Activated CD8-positive, alpha-beta T cell treated with anti-CD3 and anti-CD28 coated beads for 36 hours (primary cell): ENCODE measurements at regions not wholly inside any gene's neighbourhood (a gene's known extent, or its start where the extent isn't known, plus 50 kb on each side); places are given as distances from the start of the nearest gene placed in this dataset.

Source experiments
- ATAC-seq: fragments of 200-7000 bp; cut with Tn5 transposase; one replicate; pipeline ENCODE4 v1.10.0; 2021; ENCODE audit warnings: mild to moderate bottlenecking, moderate library complexity
- CTCF ChIA-PET: fragments of 350-600 bp; sonication (Branson Sonifier 250); formaldehyde crosslinking; loops from one replicate; lab custom pipeline; 2021; ENCODE audit warnings: antibody characterized with exemption; lab: Charles Lee
- POLR2A ChIA-PET: fragments of 350-600 bp; sonication (Branson Sonifier 250); formaldehyde crosslinking; loops from one replicate; lab custom pipeline; 2021; ENCODE audit warnings: antibody characterized with exemption; lab: Charles Lee
- DNase-seq: peaks from one replicate; pipeline ENCODE4 v3.0.0-alpha.2; 2020
- H3K27ac Mint-ChIP-seq: one replicate; pipeline ENCODE4 v1.8.0; 2021; ENCODE audit warnings: mild to moderate bottlenecking, mixed read lengths
- H3K27me3 Mint-ChIP-seq: one replicate; pipeline ENCODE4 v1.8.0; 2021; ENCODE audit warnings: mixed read lengths
- H3K36me3 Mint-ChIP-seq: one replicate; pipeline ENCODE4 v1.8.0; 2021; ENCODE audit warnings: low read depth, mixed read lengths
- H3K4me1 Mint-ChIP-seq: one replicate; pipeline ENCODE4 v1.8.0; 2021; ENCODE audit warnings: low read depth, mixed read lengths
- H3K4me3 Mint-ChIP-seq: one replicate; pipeline ENCODE4 v1.8.0; 2021; ENCODE audit warnings: mild to moderate bottlenecking, moderate library complexity, mixed read lengths
- H3K9me3 Mint-ChIP-seq: one replicate; pipeline ENCODE4 v1.8.0; 2021; ENCODE audit warnings: mixed read lengths
- intact Hi-C: fragments of 100-400 bp; cut with micrococcal nuclease; formaldehyde crosslinking; loops from one replicate; pipeline ENCODE4 v1.10.0; 2022
- TF ChIP-seq, protein P1 (sequence below): fragments of 200-600 bp; IDR thresholded peaks from one replicate; pipeline ENCODE4 v1.8.0; 2022; ENCODE audit warnings: antibody characterized with exemption, mild to moderate bottlenecking

DNA sequence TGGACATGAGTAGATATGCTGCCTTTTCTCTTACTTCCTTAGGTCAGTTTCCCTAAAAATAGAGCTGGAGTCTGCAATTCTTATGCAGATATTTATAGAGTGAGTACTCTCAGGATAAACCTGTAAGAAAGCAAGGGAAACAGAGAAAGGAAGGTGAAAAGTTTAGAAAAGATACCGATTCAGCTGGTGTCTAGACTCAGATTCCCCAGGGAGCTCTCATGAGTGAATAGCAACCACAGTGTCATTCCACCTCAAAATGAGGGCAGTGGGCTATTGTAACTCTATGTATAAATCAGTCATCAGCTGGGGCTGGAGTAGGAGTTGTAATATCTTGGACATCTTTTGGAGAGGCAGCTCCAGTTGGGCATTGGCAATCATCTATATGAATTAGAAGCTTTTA lies 1485.1 kb upstream of the TMEFF2 start:
- ChIA-PET CTCF (no interaction called here), POLR2A (no interaction called here)
- TF ChIP-seq, protein P1, sequence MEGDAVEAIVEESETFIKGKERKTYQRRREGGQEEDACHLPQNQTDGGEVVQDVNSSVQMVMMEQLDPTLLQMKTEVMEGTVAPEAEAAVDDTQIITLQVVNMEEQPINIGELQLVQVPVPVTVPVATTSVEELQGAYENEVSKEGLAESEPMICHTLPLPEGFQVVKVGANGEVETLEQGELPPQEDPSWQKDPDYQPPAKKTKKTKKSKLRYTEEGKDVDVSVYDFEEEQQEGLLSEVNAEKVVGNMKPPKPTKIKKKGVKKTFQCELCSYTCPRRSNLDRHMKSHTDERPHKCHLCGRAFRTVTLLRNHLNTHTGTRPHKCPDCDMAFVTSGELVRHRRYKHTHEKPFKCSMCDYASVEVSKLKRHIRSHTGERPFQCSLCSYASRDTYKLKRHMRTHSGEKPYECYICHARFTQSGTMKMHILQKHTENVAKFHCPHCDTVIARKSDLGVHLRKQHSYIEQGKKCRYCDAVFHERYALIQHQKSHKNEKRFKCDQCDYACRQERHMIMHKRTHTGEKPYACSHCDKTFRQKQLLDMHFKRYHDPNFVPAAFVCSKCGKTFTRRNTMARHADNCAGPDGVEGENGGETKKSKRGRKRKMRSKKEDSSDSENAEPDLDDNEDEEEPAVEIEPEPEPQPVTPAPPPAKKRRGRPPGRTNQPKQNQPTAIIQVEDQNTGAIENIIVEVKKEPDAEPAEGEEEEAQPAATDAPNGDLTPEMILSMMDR: no peak
- H3K36me3 Mint-ChIP-seq: no peaks in the 10 kb centered on the region
- H3K4me3 Mint-ChIP-seq: no peak overlapping the region
- no peaks in the 10 kb centered on the region for H3K9me3 Mint-ChIP-seq
- no peak overlapping the region for H3K27ac Mint-ChIP-seq
- intact Hi-C loops: no loop called here
- DNase-seq (no peak), ATAC-seq (no peak)
- no peaks in the 10 kb centered on the region for H3K27me3 Mint-ChIP-seq
- no peaks in the 10 kb centered on the region for H3K4me1 Mint-ChIP-seq

DNA sequence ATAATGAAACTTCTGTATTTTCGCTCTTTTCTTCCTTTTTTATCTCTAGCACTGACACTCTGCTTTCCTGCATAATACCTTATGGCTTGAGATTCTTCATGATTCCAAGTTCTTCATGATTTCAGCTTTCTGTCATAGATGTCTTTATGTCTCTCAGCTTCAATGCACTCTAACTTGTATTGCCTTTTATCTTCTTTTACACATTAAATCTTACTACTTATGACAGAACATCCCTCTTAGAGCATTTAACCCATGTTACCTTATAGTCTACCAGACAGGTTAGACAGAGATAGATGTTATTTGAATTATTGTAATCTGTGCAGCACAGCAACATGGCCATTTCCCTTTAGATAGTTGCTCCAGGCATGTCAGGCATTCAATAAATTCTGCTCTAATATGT lies 1475.7 kb upstream of the TMEFF2 start:
- Mint-ChIP-seq H3K36me3 (no peaks in the 10 kb centered on the region), H3K4me3 (no peak overlapping the region), H3K27me3 (no peaks in the 10 kb centered on the region), H3K9me3 (no peaks in the 10 kb centered on the region), H3K27ac (no peak overlapping the region), H3K4me1 (no peaks in the 10 kb centered on the region)
- CTCF ChIA-PET: no interaction called here
- ATAC-seq (no peak), DNase-seq (no peak)
- POLR2A ChIA-PET: no interaction called here
- intact Hi-C loops: no loop called here
- TF ChIP-seq, protein P1: no peak

DNA sequence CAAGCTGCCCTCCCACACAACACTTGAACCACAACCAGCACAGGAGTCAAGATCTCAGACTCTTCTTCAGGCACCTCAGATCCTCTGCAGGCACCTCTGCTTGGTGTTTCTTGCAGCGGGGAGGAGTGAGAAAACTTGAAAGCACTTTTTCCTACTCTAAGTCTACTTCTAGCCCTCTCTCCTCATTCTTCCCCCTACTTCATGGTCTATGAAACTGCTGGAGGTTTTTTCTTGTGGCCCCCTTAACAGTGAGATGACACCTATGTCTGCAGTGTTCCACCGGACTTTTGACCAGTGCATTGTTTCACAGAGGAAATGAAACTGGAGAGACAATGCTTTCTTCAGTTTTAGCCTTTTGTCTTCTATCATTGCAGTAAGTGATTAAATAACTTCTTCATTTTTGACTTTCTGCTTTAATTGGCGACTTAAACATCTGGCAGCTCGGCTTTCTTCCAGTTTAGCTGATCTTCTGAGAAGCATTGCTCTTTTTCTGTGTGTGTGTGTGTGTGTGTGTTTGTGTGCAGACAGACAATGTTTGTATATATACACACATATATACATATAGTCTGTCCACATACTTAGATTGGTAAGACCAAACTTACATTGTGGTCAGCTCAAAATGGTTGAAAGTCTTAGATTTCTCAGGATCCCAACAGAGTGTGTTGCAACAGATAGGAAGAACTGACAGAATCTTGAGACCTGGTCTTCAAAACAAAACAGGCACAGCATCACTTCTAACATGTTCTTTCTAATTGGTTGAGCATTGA lies 1474.0 kb upstream of the TMEFF2 start:
- Mint-ChIP-seq H3K4me3 (no peak overlapping the region), H3K36me3 (no peaks in the 10 kb centered on the region), H3K27me3 (no peaks in the 10 kb centered on the region), H3K4me1 (no peaks in the 10 kb centered on the region), H3K27ac (no peak overlapping the region), H3K9me3 (no peaks in the 10 kb centered on the region)
- intact Hi-C loops: no loop called here
- CTCF ChIA-PET: no interaction called here
- POLR2A ChIA-PET: no interaction called here
- no peak for ATAC-seq
- no peak for DNase-seq
- TF ChIP-seq, protein P1: no peak

DNA sequence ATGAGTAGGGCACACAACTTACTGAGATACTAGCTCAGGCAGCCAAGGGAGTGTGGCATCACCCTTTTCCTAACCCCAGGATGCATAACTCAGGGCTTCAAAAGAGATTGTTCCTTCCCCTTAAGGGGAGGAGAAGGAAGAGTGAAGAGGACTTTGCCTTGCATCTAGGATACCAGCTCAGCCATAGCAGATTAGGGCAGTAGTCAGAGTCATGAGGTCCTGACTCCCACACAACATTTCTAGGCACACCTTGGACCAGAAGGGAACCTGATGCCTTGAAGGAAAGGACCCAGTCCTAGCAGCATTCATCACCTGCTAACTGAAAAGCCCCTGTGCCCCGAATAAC lies 1433.2 kb upstream of the TMEFF2 start:
- H3K4me1 Mint-ChIP-seq: no peaks in the 10 kb centered on the region
- intact Hi-C loops: no loop called here
- ATAC-seq (no peak), DNase-seq (no peak)
- H3K27me3 Mint-ChIP-seq: no peaks in the 10 kb centered on the region
- H3K36me3 Mint-ChIP-seq: no peaks in the 10 kb centered on the region
- POLR2A ChIA-PET: no interaction called here
- no peak overlapping the region for H3K4me3 Mint-ChIP-seq
- no peak overlapping the region for H3K27ac Mint-ChIP-seq
- CTCF ChIA-PET: no interaction called here
- TF ChIP-seq, protein P1: no peak
- H3K9me3 Mint-ChIP-seq: peaks cover 4% of the 10 kb centered on the region

DNA sequence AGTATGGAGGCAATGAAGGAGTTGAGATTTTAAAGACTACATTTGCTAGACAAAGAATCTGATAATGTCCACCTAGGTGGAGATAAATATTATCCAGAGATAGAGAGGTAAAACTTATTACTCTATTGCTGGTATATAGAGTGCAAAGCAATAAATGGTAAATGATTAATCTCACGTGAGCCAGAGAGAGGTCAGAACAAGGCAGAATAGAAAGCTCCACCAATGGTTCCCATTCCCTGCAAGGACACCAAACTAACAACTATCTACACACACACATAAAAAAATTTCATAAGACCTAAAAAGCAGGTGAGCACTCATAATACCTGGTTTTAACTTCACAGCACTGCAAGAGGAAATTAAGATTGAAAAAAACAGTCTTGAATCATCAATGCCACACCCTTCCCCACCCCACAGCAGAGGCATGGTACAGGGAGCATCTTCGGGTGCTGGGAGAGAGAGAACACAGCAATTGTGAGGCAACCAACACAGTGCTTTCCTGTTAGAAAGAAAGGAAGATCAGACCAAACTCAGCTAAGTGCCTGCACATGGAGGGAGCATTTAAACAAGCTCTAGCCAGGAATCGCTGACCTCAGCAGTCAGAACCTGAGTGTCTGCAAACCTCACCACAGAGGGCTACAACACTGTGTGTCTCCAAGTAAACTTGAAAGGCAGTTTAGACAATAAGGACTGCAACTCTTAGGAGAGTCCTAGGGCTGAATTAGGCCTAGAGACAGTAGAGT lies 1432.6 kb upstream of the TMEFF2 start:
- no peak for DNase-seq
- Mint-ChIP-seq H3K27ac (no peak overlapping the region), H3K4me3 (no peak overlapping the region), H3K9me3 (peaks cover 4% of the 10 kb centered on the region), H3K27me3 (no peaks in the 10 kb centered on the region), H3K36me3 (no peaks in the 10 kb centered on the region), H3K4me1 (no peaks in the 10 kb centered on the region)
- TF ChIP-seq, protein P1: no peak
- no peak for ATAC-seq
- intact Hi-C loops: no loop called here
- CTCF ChIA-PET: no interaction called here
- POLR2A ChIA-PET: no interaction called here
